Liver (tissue), 8 donors: ENCODE measurements at regions not wholly inside any gene's neighbourhood (a gene's known extent, or its start where the extent isn't known, plus 50 kb on each side); places are given as distances from the start of the nearest gene placed in this dataset.

Experiments used
- DNase-seq: peaks from one replicate; pipeline ENCODE4 v3.0.0-alpha.2; 2017; ENCODE audit warnings: low spot score
- H3K27ac ChIP-seq, 2 donors: one replicate each; pipeline ENCODE4 v1.7.0; 2013; ENCODE audit warnings: inconsistent platforms in 2 of 2, low read length in 2 of 2, control low read depth in 1 of 2, low read depth in 1 of 2, mild to moderate bottlenecking in 1 of 2
- H3K27me3 ChIP-seq, 4 donors: one replicate each; pipeline versions ENCODE4 v1.6.1 to v1.7.0; 2013; ENCODE audit warnings: low read length in 3 of 4, inconsistent platforms in 1 of 4, mild to moderate bottlenecking in 1 of 4, moderate library complexity in 1 of 4; ENCODE audit not compliant: control insufficient read depth in 4 of 4, insufficient read depth in 4 of 4
- H3K36me3 ChIP-seq, 4 donors: one replicate each; pipeline versions ENCODE4 v1.6.1 to v1.7.0; 2013; ENCODE audit warnings: low read length in 3 of 4, mild to moderate bottlenecking in 3 of 4, low read depth in 1 of 4, moderate library complexity in 1 of 4; ENCODE audit not compliant: control insufficient read depth in 4 of 4, insufficient read depth in 3 of 4
- H3K4me1 ChIP-seq, 4 donors: one replicate each; pipeline versions ENCODE4 v1.6.1 to v1.7.0; 2013; ENCODE audit warnings: low read length in 3 of 4, mild to moderate bottlenecking in 3 of 4, moderate library complexity in 1 of 4; ENCODE audit not compliant: control insufficient read depth in 4 of 4, insufficient read depth in 4 of 4
- H3K4me3 ChIP-seq, 3 donors: one replicate each; pipeline versions ENCODE4 v1.6.1 to v1.7.0; 2013; ENCODE audit warnings: low read length in 3 of 3, control low read depth in 1 of 3, low read depth in 1 of 3, mild to moderate bottlenecking in 1 of 3
- H3K9ac ChIP-seq, 2 donors: one replicate each; pipeline ENCODE4 v1.7.0; 2013; ENCODE audit warnings: low read length in 2 of 2, mild to moderate bottlenecking in 2 of 2, moderate library complexity in 2 of 2, control low read depth in 1 of 2, low read depth in 1 of 2
- H3K9me3 ChIP-seq, 4 donors: one replicate each; pipeline versions ENCODE4 v1.6.1 to v1.7.0; 2013; ENCODE audit warnings: low read length in 3 of 4; ENCODE audit not compliant: control insufficient read depth in 4 of 4
- EGR1 ChIP-seq, 2 donors: IDR thresholded peaks; 2 replicates each; pipeline ENCODE4 v1.6.1; 2016 to 2018; ENCODE audit warnings: antibody characterized with exemption in 2 of 2, low read depth in 2 of 2
- FOXA2 ChIP-seq: IDR thresholded peaks from 2 replicates; pipeline ENCODE4 v1.6.1; 2016; ENCODE audit warnings: antibody characterized with exemption
- GABPA ChIP-seq, 2 donors: IDR thresholded peaks in 1 of 2; conservative IDR thresholded peaks in 1 of 2; 2 replicates each; pipeline ENCODE4 v1.6.1; 2016; ENCODE audit warnings: antibody characterized with exemption in 2 of 2, mild to moderate bottlenecking in 1 of 2, moderate library complexity in 1 of 2
- HNF4A ChIP-seq, 2 donors: conservative IDR thresholded peaks; 2 replicates each; pipeline ENCODE4 v1.6.1; 2016; ENCODE audit warnings: antibody characterized with exemption in 2 of 2, mild to moderate bottlenecking in 2 of 2
- HNF4G ChIP-seq: IDR thresholded peaks from 2 replicates; pipeline ENCODE4 v1.6.1; 2016; ENCODE audit warnings: antibody characterized with exemption
- JUND ChIP-seq, 2 donors: IDR thresholded peaks; 2 replicates each; pipeline ENCODE4 v1.6.1; 2016; ENCODE audit warnings: antibody characterized with exemption in 2 of 2
- NR2F2 ChIP-seq: IDR thresholded peaks from 2 replicates; pipeline ENCODE4 v1.6.1; 2016; ENCODE audit warnings: antibody characterized with exemption
- RAD21 ChIP-seq, 2 donors: IDR thresholded peaks; 2 replicates each; pipeline ENCODE4 v1.6.1; 2016; ENCODE audit warnings: antibody characterized with exemption in 2 of 2, mild to moderate bottlenecking in 2 of 2
- RXRA ChIP-seq, 2 donors: IDR thresholded peaks; 2 replicates each; pipeline ENCODE4 v1.6.1; 2017 to 2018; ENCODE audit warnings: antibody characterized with exemption in 2 of 2, mild to moderate bottlenecking in 1 of 2
- SP1 ChIP-seq: IDR thresholded peaks from 2 replicates; pipeline ENCODE4 v1.6.1; 2018; ENCODE audit warnings: antibody characterized with exemption, mild to moderate bottlenecking
- TAF1 ChIP-seq: conservative IDR thresholded peaks from 2 replicates; pipeline ENCODE4 v1.6.1; 2016; ENCODE audit warnings: antibody characterized with exemption, mild to moderate bottlenecking
- YY1 ChIP-seq: IDR thresholded peaks from 2 replicates; pipeline ENCODE4 v1.6.1; 2016; ENCODE audit warnings: antibody characterized with exemption, mild to moderate bottlenecking
- whole genome bisulfite sequencing: extraction: QIAGEN DNeasy Blood & Tissue Kit; methylation state at CpG from one replicate; pipeline ENCODE4 v1.1.7; 2013; 5-methylcytosine and 5-hydroxymethylcytosine counted together
- TF ChIP-seq, protein P1 (sequence below): IDR thresholded peaks from 2 replicates; pipeline ENCODE4 v1.6.1; 2016; ENCODE audit warnings: antibody characterized with exemption, mild to moderate bottlenecking
- TF ChIP-seq, protein P2 (sequence below): IDR thresholded peaks from 2 replicates; pipeline ENCODE4 v1.6.1; 2016; ENCODE audit warnings: antibody characterized with exemption
- TF ChIP-seq, protein P3 (sequence below): fragments of 150-350 bp; IDR thresholded peaks from 2 replicates; pipeline ENCODE4 v1.5.1; 2017; ENCODE audit warnings: improper control_type of control experiment, low read depth, low read length; ENCODE audit not compliant: missing input control
- donor health status: healthy.
- donor health status: healthy.
- donor health status: healthy.
- donor health status: healthy.
- donor health status: healthy.

DNA sequence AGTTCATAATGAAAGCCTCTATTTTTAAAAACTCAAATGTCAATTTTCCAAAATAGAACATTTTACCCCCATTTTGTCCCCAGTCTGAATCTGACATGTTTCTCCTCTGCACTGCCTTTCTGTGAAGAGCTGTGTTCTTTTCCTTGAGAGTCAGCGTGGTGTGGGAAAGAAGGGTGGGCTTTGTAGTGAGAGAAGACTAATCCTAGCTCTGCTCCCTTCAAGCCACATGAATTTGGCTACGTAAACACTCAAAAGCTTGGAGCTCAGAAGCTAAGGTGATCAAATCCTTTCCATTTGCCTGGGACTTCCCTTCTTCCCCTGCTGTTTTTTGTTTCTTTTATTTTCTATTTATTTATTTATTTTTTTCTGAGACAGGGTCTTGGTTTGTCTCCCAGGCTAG lies 598.5 kb downstream of the TLR4 start:
- H3K27me3 ChIP-seq: no peaks in the 10 kb centered on the region
- H3K4me1 ChIP-seq: peaks cover 0 to 11% (median 2%) of the 10 kb centered on the region in 4 donors
- DNase-seq: no peak
- H3K4me3 ChIP-seq: no peak overlapping the region
- no peaks in the 10 kb centered on the region for H3K36me3 ChIP-seq
- H3K27ac ChIP-seq: no peak overlapping the region
- TF ChIP-seq YY1: no peak
- TF ChIP-seq, protein P1, sequence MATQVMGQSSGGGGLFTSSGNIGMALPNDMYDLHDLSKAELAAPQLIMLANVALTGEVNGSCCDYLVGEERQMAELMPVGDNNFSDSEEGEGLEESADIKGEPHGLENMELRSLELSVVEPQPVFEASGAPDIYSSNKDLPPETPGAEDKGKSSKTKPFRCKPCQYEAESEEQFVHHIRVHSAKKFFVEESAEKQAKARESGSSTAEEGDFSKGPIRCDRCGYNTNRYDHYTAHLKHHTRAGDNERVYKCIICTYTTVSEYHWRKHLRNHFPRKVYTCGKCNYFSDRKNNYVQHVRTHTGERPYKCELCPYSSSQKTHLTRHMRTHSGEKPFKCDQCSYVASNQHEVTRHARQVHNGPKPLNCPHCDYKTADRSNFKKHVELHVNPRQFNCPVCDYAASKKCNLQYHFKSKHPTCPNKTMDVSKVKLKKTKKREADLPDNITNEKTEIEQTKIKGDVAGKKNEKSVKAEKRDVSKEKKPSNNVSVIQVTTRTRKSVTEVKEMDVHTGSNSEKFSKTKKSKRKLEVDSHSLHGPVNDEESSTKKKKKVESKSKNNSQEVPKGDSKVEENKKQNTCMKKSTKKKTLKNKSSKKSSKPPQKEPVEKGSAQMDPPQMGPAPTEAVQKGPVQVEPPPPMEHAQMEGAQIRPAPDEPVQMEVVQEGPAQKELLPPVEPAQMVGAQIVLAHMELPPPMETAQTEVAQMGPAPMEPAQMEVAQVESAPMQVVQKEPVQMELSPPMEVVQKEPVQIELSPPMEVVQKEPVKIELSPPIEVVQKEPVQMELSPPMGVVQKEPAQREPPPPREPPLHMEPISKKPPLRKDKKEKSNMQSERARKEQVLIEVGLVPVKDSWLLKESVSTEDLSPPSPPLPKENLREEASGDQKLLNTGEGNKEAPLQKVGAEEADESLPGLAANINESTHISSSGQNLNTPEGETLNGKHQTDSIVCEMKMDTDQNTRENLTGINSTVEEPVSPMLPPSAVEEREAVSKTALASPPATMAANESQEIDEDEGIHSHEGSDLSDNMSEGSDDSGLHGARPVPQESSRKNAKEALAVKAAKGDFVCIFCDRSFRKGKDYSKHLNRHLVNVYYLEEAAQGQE: no peak
- no peak for TF ChIP-seq EGR1 (IDR thresholded peaks at IDR 0.05; ENCODE audit: low read depth in 2 of 2)
- no peak overlapping the region for H3K9ac ChIP-seq
- 91% methylated on average over 2 of the region's 2 CpGs for WGBS
- H3K9me3 ChIP-seq: no peaks in the 10 kb centered on the region

DNA sequence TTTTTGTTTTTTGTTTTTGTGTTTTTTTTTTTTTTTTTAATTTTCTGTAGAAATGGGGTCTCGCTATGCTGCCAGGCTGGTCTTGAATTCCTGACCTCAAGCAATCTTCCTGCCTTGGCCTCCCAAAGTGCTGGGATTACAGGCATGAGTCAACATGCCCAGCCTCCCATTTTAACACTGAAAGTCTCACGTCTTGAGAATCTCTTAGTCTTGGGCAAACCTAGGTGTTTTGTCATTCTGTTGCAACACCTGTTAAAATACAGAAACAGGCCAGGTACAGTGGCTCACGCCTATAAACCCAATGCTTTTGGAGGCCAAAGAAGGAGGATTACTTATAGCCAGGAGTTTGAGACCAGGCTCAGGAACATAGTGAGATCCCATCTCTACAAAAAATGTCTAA lies 599.0 kb downstream of the TLR4 start:
- no peaks in the 10 kb centered on the region for H3K36me3 ChIP-seq
- no peak overlapping the region for H3K4me3 ChIP-seq
- H3K27ac ChIP-seq: no peak overlapping the region
- peaks cover 0 to 11% (median 2%) of the 10 kb centered on the region in 4 donors for H3K4me1 ChIP-seq
- 64% methylated on average over 3 of the region's 3 CpGs for WGBS
- DNase-seq: no peak
- no peak for TF ChIP-seq HNF4A (conservative IDR thresholded peaks at IDR 0.05)
- no peak for TF ChIP-seq FOXA2
- TF ChIP-seq RXRA (IDR thresholded peaks at IDR 0.05): no peak
- TF ChIP-seq, protein P2, sequence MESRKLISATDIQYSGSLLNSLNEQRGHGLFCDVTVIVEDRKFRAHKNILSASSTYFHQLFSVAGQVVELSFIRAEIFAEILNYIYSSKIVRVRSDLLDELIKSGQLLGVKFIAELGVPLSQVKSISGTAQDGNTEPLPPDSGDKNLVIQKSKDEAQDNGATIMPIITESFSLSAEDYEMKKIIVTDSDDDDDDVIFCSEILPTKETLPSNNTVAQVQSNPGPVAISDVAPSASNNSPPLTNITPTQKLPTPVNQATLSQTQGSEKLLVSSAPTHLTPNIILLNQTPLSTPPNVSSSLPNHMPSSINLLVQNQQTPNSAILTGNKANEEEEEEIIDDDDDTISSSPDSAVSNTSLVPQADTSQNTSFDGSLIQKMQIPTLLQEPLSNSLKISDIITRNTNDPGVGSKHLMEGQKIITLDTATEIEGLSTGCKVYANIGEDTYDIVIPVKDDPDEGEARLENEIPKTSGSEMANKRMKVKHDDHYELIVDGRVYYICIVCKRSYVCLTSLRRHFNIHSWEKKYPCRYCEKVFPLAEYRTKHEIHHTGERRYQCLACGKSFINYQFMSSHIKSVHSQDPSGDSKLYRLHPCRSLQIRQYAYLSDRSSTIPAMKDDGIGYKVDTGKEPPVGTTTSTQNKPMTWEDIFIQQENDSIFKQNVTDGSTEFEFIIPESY: no peak
- no peak for TF ChIP-seq GABPA (IDR thresholded peaks at IDR 0.05 in 1 of 2, conservative IDR thresholded peaks at IDR 0.05 in 1 of 2)
- TF ChIP-seq, protein P3, sequence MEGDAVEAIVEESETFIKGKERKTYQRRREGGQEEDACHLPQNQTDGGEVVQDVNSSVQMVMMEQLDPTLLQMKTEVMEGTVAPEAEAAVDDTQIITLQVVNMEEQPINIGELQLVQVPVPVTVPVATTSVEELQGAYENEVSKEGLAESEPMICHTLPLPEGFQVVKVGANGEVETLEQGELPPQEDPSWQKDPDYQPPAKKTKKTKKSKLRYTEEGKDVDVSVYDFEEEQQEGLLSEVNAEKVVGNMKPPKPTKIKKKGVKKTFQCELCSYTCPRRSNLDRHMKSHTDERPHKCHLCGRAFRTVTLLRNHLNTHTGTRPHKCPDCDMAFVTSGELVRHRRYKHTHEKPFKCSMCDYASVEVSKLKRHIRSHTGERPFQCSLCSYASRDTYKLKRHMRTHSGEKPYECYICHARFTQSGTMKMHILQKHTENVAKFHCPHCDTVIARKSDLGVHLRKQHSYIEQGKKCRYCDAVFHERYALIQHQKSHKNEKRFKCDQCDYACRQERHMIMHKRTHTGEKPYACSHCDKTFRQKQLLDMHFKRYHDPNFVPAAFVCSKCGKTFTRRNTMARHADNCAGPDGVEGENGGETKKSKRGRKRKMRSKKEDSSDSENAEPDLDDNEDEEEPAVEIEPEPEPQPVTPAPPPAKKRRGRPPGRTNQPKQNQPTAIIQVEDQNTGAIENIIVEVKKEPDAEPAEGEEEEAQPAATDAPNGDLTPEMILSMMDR: no peak
- TF ChIP-seq TAF1: no peak
- no peaks in the 10 kb centered on the region for H3K9me3 ChIP-seq
- no peaks in the 10 kb centered on the region for H3K27me3 ChIP-seq
- no peak overlapping the region for H3K9ac ChIP-seq

DNA sequence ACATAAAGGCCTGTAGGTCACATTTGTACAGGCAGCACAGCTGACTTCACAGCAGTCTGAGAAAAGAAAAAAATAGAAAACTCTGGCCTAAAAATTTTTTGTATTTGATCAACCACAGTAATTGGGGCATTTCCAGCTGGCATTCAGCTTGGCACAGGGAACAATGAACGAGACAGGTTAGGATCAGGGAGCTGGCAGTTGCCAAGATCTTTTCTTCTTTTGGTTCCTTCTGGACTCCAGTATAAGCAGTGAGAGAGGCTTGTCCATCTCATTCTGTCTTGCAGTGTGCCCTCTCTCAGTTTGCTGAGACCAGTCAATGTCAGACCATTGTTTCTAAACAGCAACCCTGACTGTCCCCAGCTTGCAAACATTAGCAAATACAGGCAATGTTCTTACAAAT lies 601.1 kb downstream of the TLR4 start:
- DNase-seq: no peak
- Histone ChIP-seq H3K27ac (no peak overlapping the region), H3K4me1 (peaks cover 0 to 11% (median 2%) of the 10 kb centered on the region in 4 donors), H3K4me3 (no peak overlapping the region), H3K27me3 (no peaks in the 10 kb centered on the region), H3K36me3 (no peaks in the 10 kb centered on the region), H3K9me3 (no peaks in the 10 kb centered on the region), H3K9ac (no peak overlapping the region)
- WGBS: 33% methylated on average over 1 of the region's 1 CpG
- TF ChIP-seq, protein P2: no peak
- TF ChIP-seq GABPA (IDR thresholded peaks at IDR 0.05 in 1 of 2, conservative IDR thresholded peaks at IDR 0.05 in 1 of 2): no peak
- TF ChIP-seq, protein P1: no peak
- no peak for TF ChIP-seq JUND (IDR thresholded peaks at IDR 0.05)
- TF ChIP-seq YY1: no peak
- no peak for TF ChIP-seq HNF4G
- no peak for TF ChIP-seq RAD21 (IDR thresholded peaks at IDR 0.05)
- TF ChIP-seq NR2F2: no peak
- TF ChIP-seq TAF1: no peak
- TF ChIP-seq FOXA2: no peak
- no peak for TF ChIP-seq SP1
